ENCODE measurements at regions not wholly inside any gene's neighbourhood (a gene's known extent, or its start where the extent isn't known, plus 50 kb on each side); places are given as distances from the start of the nearest gene placed in this dataset.
A peak's percentile ranks its signal among the peaks of the same experiment; 100 is the strongest.
"Not testable (repeated sequence)": the region's sequence is repeated elsewhere in the genome, so short reads cannot be mapped to it uniquely, and the experiment has no call there.

GRCh38 chr6:92219987-92220386 is 1199.4 kb downstream of the EPHA7 start:
- DNase-seq: not testable (repeated sequence)

- DNase-seq: no peak
Measured at GRCh38 chr6:92216717-92217116, 1202.6 kb downstream of the EPHA7 start.

GRCh38 chr6:92201618-92202017 is 1217.7 kb downstream of the EPHA7 start:
- no peak for DNase-seq

GRCh38 chr6:92196325-92196724 is 1223.0 kb downstream of the EPHA7 start:
- DNase-seq: no peak

- DNase-seq: no peak
Measured at GRCh38 chr6:92195796-92196195, 1223.6 kb downstream of the EPHA7 start.

- DNase-seq: no peak
Measured at GRCh38 chr6:92188016-92188415, 1231.3 kb downstream of the EPHA7 start.

- DNase-seq: no peak
Measured at GRCh38 chr6:92184933-92185332, 1234.4 kb downstream of the EPHA7 start.

- no peak for DNase-seq
Measured at GRCh38 chr6:92181347-92181746, 1238.0 kb downstream of the EPHA7 start.

DNA sequence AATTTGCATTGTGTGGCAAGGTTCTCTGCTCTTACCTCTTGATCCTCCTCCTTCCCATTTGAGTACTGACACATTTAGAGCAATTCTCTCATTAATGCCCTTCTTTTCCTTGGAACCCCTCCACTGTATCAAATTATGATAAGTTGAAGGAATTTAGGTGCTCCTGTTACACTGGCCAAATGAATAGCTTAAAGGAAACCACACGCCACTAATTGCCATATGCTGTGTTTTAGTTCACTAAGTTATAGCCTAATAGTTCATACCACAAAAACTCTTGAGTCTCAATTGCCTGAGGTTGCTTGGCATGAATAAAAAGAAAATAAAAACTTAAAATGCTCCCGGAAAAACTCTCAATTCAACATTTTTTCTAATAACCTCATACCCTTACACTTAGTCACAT is 1239.3 kb downstream of the EPHA7 start:
- no peak for DNase-seq

DNA sequence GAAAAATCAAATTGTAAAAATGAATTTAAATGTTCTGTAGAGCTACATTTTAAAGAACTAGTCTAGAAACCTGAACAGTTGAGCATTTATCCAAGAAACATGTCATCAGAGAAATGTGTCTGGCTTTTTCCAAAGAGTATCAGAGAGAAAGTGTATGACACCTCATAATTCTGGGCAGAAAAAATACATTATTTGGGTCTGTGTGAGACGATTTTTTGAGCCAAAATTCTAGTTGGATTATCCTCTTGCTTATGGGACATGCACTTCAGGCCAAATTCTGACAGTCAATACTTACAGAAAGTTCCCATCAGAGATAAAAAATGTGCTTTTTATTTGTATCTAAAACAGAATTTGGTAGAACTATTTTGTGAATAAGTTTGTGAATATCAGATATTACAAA is 1242.7 kb downstream of the EPHA7 start:
- DNase-seq: no peak

DNA sequence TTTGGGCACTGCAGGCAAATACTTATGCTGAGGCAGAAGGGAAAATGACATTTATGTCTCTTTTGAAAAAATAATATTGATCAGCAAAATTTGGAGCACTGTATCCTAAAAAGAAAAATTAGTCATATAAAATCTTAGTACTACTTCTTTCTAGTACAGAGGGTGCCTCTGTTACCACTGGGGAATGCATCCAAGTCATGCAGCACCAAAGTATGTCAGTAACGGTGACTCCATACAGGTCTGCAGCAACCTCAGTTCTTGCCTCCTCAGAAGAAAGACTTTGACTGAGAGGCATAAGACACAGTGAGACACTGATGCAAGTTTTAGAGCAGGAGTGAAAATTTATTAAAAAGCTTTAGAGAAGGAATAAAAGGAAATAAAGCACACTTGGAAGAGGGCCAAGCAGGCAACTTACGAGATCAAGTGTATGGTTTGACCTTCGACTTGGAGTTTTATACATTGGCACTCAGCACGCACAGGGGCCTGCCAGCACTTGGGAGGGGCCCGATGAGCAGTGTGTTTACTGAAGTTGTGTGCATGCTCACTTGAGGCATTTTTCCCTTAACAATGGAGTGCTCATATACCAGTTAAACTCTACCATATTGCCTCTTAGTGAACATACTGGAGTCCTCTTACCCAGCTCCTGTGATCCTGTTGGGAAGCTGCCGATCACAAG is 1244.8 kb downstream of the EPHA7 start:
- DNase-seq: no peak

DNA sequence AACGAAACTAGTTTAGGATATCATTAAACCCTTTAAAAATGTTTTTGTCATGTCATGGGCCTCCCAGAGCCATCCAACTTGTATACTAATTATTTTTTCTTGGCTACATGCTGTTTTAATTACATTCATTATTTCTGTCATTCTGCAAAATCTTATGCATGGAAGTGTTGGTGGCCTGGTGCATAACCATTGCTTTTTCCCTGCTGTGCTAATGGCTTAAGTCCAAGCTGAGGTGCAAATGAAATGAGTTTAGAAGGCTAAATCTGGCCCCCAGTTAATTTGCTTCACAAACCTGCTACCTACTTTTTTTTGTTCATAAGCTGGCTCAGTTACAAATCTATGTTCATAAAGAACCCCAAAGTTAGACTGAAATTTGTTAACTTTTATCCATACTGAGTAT is 1249.9 kb downstream of the EPHA7 start:
- DNase-seq: no peak

GRCh38 chr6:92166666-92167065 is 1252.7 kb downstream of the EPHA7 start:
- no peak for DNase-seq

- no peak for DNase-seq
Measured at GRCh38 chr6:92161953-92162352, 1257.4 kb downstream of the EPHA7 start.

DNA sequence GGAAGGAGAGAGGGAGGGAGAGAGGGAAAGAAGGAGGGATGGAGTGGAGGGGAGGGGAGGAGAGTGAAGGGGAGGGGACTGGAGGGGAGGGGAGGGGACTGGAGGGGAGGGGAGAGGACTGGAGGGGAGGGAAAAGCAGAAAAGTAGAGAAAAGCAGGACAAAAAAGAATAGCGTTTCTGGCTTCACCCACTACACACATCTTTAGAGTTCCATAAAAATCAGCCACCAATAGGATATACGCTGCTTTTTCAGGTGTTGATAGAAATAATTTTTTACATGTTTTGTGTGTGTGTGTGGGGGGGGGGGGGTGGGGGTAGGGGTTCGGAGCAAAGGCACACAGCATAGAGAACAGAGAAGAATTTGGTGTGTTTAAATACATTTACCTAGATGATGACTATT is 1259.1 kb downstream of the EPHA7 start:
- no peak for DNase-seq

DNA sequence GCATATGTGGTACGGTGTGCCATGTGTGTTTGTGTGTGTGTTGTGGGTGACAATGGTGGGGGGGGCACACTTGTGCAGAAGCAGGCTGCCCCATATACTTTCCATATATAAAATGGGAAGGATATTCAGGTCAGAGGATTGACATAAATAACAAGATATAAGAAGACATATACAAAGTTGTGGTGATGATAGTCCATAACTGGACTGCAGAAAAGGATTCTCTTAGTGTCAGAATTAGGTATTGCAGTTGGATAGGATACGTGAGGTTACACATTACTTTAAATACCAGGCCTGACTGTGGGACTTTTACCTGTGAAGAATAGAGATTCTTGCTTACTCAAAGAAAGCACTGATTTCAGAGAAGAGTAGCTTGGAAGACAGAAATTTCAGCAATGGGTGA is 1260.3 kb downstream of the EPHA7 start:
- DNase-seq: no peak

GRCh38 chr6:92150553-92150952 is 1268.8 kb downstream of the EPHA7 start:
- DNase-seq: no peak

DNA sequence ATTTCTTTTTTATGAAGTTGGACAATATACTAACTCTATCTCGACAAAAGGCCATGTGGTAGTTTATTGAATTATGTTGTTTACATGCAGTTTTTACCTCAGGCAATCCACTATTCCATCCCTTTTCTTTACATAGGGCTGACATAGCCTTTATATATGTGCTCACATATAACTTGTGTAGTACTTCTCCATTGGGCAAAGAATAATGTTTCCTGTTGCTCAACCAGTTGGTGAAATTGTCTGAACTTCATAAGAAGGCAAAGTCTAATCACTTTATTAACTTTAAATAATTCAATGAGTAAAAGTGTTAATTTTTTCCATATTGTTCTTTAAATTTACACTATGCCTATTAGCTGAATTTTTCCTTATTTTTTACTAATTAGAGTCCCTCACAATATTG is 1272.1 kb downstream of the EPHA7 start:
- no peak for DNase-seq

- DNase-seq: no peak
Measured at GRCh38 chr6:92139601-92140000, 1279.8 kb downstream of the EPHA7 start.

GRCh38 chr6:92132957-92133356 is 1286.4 kb downstream of the EPHA7 start:
- no peak for DNase-seq

DNA sequence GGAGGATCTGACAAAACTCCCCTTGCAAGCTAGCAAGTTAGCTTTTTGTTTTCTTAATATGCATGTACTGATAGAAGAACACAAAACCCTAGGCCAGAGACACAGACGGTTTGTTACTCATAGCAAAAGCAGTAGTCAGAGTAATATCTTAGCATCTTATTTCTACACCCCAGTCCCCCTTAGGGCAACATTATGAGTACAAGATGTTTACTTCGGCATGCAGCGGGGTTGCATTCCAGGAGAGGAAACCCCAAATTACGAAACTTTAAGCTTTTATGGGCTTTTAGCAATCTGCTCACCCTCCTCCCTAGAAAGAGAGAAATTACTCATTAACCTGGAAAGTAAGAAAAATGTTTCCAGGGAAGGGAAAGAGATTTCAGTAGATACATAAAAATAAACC is 1286.9 kb downstream of the EPHA7 start:
- DNase-seq: no peak

DNA sequence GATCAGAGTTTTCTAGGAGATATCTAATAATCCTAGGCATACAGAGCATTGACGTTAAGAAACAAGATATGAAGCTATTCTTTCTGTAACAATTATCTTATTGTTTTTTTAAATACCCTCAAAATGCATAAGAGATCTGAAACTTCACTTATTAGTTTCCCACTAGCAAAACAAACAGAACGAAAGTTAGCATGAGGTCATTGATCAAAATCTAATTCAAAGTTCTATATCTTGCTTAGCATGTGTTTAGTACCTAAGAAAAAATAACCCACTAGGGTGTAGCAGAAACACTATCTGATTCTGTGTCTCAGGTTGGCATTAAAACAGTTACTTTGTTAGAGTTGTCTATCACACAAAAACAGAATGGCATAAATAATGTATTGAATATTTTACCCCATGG is 1288.4 kb downstream of the EPHA7 start:
- no peak for DNase-seq

DNA sequence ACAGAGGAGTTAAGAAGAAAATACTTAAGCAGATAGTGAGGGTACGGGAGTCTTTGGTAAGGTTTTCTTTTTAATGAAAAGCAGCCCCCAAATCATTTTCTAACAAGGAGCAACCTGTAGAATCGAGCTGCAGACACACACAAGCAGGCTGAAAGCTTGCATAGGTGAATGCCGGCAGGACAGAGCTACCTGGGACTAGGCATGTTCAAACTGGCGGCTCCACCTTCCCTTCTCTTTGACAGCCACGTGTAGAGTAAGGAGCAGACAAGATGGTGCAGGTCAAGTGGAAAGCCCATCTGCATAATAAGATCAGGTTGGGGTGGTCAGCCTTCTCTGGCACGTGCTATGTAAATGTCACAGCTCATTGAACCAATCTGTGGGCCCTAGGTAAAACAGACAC is 1292.4 kb downstream of the EPHA7 start:
- DNase-seq: no peak

DNA sequence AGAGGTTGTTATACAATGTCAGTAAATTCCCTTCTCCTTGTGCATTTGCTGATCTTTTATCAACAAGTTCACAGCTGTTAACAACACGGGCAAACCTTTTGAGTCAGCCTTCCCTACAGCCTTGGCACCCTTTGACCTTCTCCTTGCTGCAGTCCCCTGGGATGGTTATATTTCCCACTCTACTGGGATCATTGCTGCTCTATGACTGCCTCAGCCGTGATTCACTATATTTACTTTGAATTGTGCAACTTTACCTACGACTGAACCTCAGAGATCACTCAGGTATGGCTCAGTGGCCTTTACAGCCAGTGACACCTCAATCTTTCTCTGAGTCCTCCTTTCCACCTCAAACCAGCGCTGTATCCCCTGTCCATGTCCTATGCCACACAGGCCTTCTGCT is 1293.3 kb downstream of the EPHA7 start:
- DNase-seq: peak; percentile 2

- no peak for DNase-seq
Measured at GRCh38 chr6:92125681-92126080, 1293.7 kb downstream of the EPHA7 start.

- DNase-seq: no peak
Measured at GRCh38 chr6:92124200-92124651, 1295.1 kb downstream of the EPHA7 start.
